K562 (cell line): ENCODE measurements at regions not wholly inside any gene's neighbourhood (a gene's known extent, or its start where the extent isn't known, plus 50 kb on each side); places are given as distances from the start of the nearest gene placed in this dataset.

Experiments used
- ATAC-seq: fragments of 200-7000 bp; cut with Tn5 transposase; 3 replicates; pipeline ENCODE4 v1.9.1; 2020; ENCODE audit warnings: moderate library complexity
- BruUV-seq: library from RNA; stranded (reverse); fragments of 400-500 nt; replicated peaks from 2 replicates; lab custom pipeline; 2021; lab: Mats Ljungman, UMichigan
- CTCF ChIA-PET: fragments of 300-600 bp; formaldehyde crosslinking; extraction: SDS; loops from one replicate; lab custom pipeline; 2021; ENCODE audit warnings: low intra/inter-chr PET ratio; lab: Yijun Ruan, JAX
- POLR2A ChIA-PET: fragments of 300-600, 350-650 bp; sonication (Branson Sonifier 250); formaldehyde crosslinking; extraction: SDS; loops from one replicate; lab custom pipeline; 2021; ENCODE audit warnings: antibody characterized with exemption, inconsistent platforms; lab: Yijun Ruan, JAX
- DNase-seq, 4 experiments: peaks; one replicate each; pipeline versions ENCODE4 v3.0.0 to v3.0.0-alpha.2; 2011 to 2018; ENCODE audit warnings: low spot score in 3 of 4, mixed read lengths in 3 of 4; ENCODE audit errors: extremely low read depth in 1 of 4
- FAIRE-seq: peaks from 2 replicates; lab custom pipeline; 2011; peaks lifted over from hg19 to GRCh38; lab: Jason Lieb, UNC
- H2AFZ ChIP-seq: 2 replicates; pipeline ENCODE4 v1.6.0; 2011; ENCODE audit warnings: low read depth, low read length, control low read depth, inconsistent platforms
- H3K27ac ChIP-seq: fragments of 200-600 bp; 3 replicates; pipeline ENCODE4 v1.8.0; 2011; ENCODE audit warnings: low read depth, mild to moderate bottlenecking, control low read depth, inconsistent platforms, low read length, moderate library complexity, mixed read lengths; ENCODE audit errors: extremely low read depth
- H3K27me3 ChIP-seq, 2 experiments: fragments of 300-600 bp in 1 of 2; 2 replicates in 1 of 2; 3 replicates in 1 of 2; pipeline versions ENCODE4 v1.6.0 to v1.8.0; 2011; ENCODE audit warnings: inconsistent platforms in 2 of 2, low read length in 2 of 2, mild to moderate bottlenecking in 1 of 2, mixed read lengths in 1 of 2, moderate library complexity in 1 of 2; ENCODE audit not compliant: control insufficient read depth in 2 of 2, insufficient read depth in 2 of 2
- H3K36me3 ChIP-seq: fragments of 300-600 bp; 3 replicates; pipeline ENCODE4 v1.8.0; 2011; ENCODE audit warnings: mild to moderate bottlenecking, low read length, inconsistent platforms; ENCODE audit not compliant: control insufficient read depth, insufficient read depth
- H3K4me1 ChIP-seq, 2 experiments: fragments of 200-600 bp in 1 of 2; replicated peaks in 1 of 2; 2 replicates in 1 of 2; 3 replicates in 1 of 2; pipeline versions ENCODE4 v1.5.1 to v1.8.0; 2011; ENCODE audit warnings: inconsistent platforms in 2 of 2, low read length in 2 of 2, mild to moderate bottlenecking in 1 of 2, mixed read lengths in 1 of 2, moderate library complexity in 1 of 2; ENCODE audit not compliant: control insufficient read depth in 2 of 2, insufficient read depth in 2 of 2
- H3K4me2 ChIP-seq: 2 replicates; pipeline ENCODE4 v1.6.1; 2011; ENCODE audit warnings: low read length, control low read depth, inconsistent platforms, mixed read lengths; ENCODE audit not compliant: insufficient read depth
- H3K4me3 ChIP-seq: fragments of 200-600 bp; sonication (generic), shearing (Covaris generic); 2 replicates; pipeline ENCODE4 v1.5.1; 2016; ENCODE audit warnings: control low read depth, inconsistent platforms
- H3K79me2 ChIP-seq: fragments of 200-600 bp; 3 replicates; pipeline ENCODE4 v1.8.0; 2011; ENCODE audit warnings: low read length, inconsistent platforms; ENCODE audit not compliant: control insufficient read depth, insufficient read depth
- H3K9ac ChIP-seq, 2 experiments: 2 replicates each; pipeline versions ENCODE4 v1.6.0 to v1.6.1; 2011; ENCODE audit warnings: low read depth in 2 of 2, low read length in 2 of 2, control low read depth in 1 of 2, inconsistent platforms in 1 of 2, mild to moderate bottlenecking in 1 of 2, mixed read lengths in 1 of 2; ENCODE audit not compliant: insufficient read depth in 1 of 2
- H3K9me1 ChIP-seq: one replicate; pipeline ENCODE4 v1.6.0; 2011; ENCODE audit warnings: inconsistent platforms, mild to moderate bottlenecking, low read length, moderate library complexity; ENCODE audit not compliant: control insufficient read depth, insufficient read depth
- H3K9me3 ChIP-seq: replicated peaks from 2 replicates; pipeline ENCODE4 v1.5.1; 2011; ENCODE audit warnings: low read depth, low read length, inconsistent platforms; ENCODE audit not compliant: control insufficient read depth, insufficient read depth
- H4K20me1 ChIP-seq: replicated peaks from 2 replicates; pipeline ENCODE4 v1.6.1; 2011; ENCODE audit warnings: low read length, inconsistent platforms, mixed read lengths; ENCODE audit not compliant: control insufficient read depth, insufficient read depth
- ARID1B ChIP-seq: fragments of 450-650 bp; IDR thresholded peaks from 2 replicates; pipeline ENCODE4 v1.6.1; 2016; ENCODE audit warnings: antibody characterized with exemption, mild to moderate bottlenecking, inconsistent platforms
- FOSL1 ChIP-seq: fragments of 200-800 bp; sonication (Bioruptor generic); conservative IDR thresholded peaks from 2 replicates; pipeline ENCODE4 v1.6.1; 2016; ENCODE audit warnings: missing genetic modification characterization, missing compliant biosample characterization
- FOXA1 ChIP-seq: fragments of 450-650 bp; IDR thresholded peaks from 2 replicates; pipeline ENCODE4 v1.6.1; 2016; ENCODE audit warnings: mild to moderate bottlenecking, borderline replicate concordance
- GABPB1 ChIP-seq: sonication (generic); formaldehyde crosslinking; IDR thresholded peaks from 2 replicates; pipeline ENCODE4 v1.8.0; 2022; ENCODE audit warnings: mild to moderate bottlenecking, missing genetic modification reagents
- HEY1 ChIP-seq: fragments of 250-450 bp; sonication (Bioruptor Pico); IDR thresholded peaks from 2 replicates; pipeline ENCODE4 v1.5.0; 2020; ENCODE audit warnings: mild to moderate bottlenecking, moderate library complexity, borderline replicate concordance
- IRF1 ChIP-seq: sonication (generic); formaldehyde crosslinking; IDR thresholded peaks from 2 replicates; pipeline ENCODE4 v1.8.0; 2022; ENCODE audit warnings: missing genetic modification reagents, mild to moderate bottlenecking, borderline replicate concordance
- POLR2AphosphoS2 ChIP-seq: IDR thresholded peaks from 2 replicates; pipeline ENCODE4 v1.6.1; 2012; ENCODE audit warnings: low read length, improper control_type of control experiment
- TARDBP ChIP-seq: fragments of 450-650 bp; IDR thresholded peaks from 2 replicates; pipeline ENCODE4 v1.6.1; 2016
- TGIF2 ChIP-seq: sonication (generic); formaldehyde crosslinking; IDR thresholded peaks from 2 replicates; pipeline ENCODE4 v1.8.1; 2022; ENCODE audit warnings: mild to moderate bottlenecking, missing genetic modification reagents, moderate library complexity
- ZNF561 ChIP-seq: fragments of 450-650 bp; formaldehyde crosslinking; conservative IDR thresholded peaks from 2 replicates; pipeline ENCODE4 v1.4.0; 2020; ENCODE audit warnings: mild to moderate bottlenecking, moderate library complexity
- ZNF639 ChIP-seq, 2 experiments: fragments of 200-800 bp in 1 of 2; sonication (Bioruptor generic) in 1 of 2; sonication (generic) in 1 of 2; formaldehyde crosslinking in 1 of 2; IDR thresholded peaks in 1 of 2; conservative IDR thresholded peaks in 1 of 2; 2 replicates each; pipeline versions ENCODE4 v1.5.0 to v1.6.1; 2016 to 2020; ENCODE audit warnings: missing compliant biosample characterization in 1 of 2, missing genetic modification characterization in 1 of 2, missing genetic modification reagents in 1 of 2
- WGBS: fragments of 100-300 bp; shearing (Covaris generic); methylation state at CpG from one replicate; pipeline ENCODE4 v1.1.6; 2016; ENCODE audit warnings: low coverage, mixed read lengths; ENCODE audit not compliant: insufficient coverage; ENCODE audit errors: missing lambda C conversion rate; 5-methylcytosine and 5-hydroxymethylcytosine counted together
- in situ Hi-C: fragments of 300-500 bp; cut with MboI; formaldehyde crosslinking; loops from 4 replicates; pipeline ENCODE4 v1.15.0; 2018; ENCODE audit warnings: inconsistent platforms, mixed read lengths
- intact Hi-C: fragments of 100-400 bp; cut with micrococcal nuclease; formaldehyde crosslinking; loops from 2 replicates; pipeline ENCODE4 v1.14.2; 2022

- H3K27ac ChIP-seq = no peak overlapping the region
- no peaks in the 10 kb centered on the region for H3K9me3 ChIP-seq
- FAIRE-seq (no peak), DNase-seq (no peak), ATAC-seq (no peak)
- H4K20me1 ChIP-seq = no peaks in the 10 kb centered on the region
- H3K4me1 ChIP-seq = no peaks in the 10 kb centered on the region
- TF ChIP-seq POLR2AphosphoS2 (no peak), FOXA1 (no peak), TARDBP (no peak), GABPB1 (CRISPR knock-in tag) (no peak), ZNF561 (CRISPR knock-in tag) (no peak), HEY1 (CRISPR knock-in tag) (no peak), IRF1 (CRISPR knock-in tag) (no peak), TGIF2 (CRISPR knock-in tag) (no peak), ARID1B (no peak), ZNF639 (CRISPR knock-in tag; conservative IDR thresholded peaks at IDR 0.05 in 1 of 2, IDR thresholded peaks at IDR 0.05 in 1 of 2) (no peak), FOSL1 (tag) (no peak)
- POLR2A ChIA-PET = no interaction called here
- no TSS peak for BruUV-seq
- 0% methylated on average over 1 of the region's 1 CpG for WGBS
- CTCF ChIA-PET = no interaction called here
- in situ Hi-C loops = no loop called here
- H3K27me3 ChIP-seq = no peaks in the 10 kb centered on the region
- no peak overlapping the region for H3K4me2 ChIP-seq
- H3K4me3 ChIP-seq = no peak overlapping the region
- no peaks in the 10 kb centered on the region for H3K9me1 ChIP-seq
- H2AFZ ChIP-seq = no peak overlapping the region
- H3K36me3 ChIP-seq = no peaks in the 10 kb centered on the region
- H3K9ac ChIP-seq = no peak overlapping the region
- H3K79me2 ChIP-seq = no peaks in the 10 kb centered on the region
- intact Hi-C loops = no loop called here
These were observed 999.8 kb upstream of the CDH2 start for GRCh38 chr18:29176681-29177080.
